ENCODE measurements at regions not wholly inside any gene's neighbourhood (a gene's known extent, or its start where the extent isn't known, plus 50 kb on each side); places are given as distances from the start of the nearest gene placed in this dataset.

GRCh38 chr14:51597261-51598001 is 54.3 kb upstream of the FRMD6 start:
- Histone ChIP-seq H3K9me3 (no peaks in the 10 kb centered on the region), H3K36me3 (replicated peaks in 1 of 2; ENCODE audit: control insufficient read depth in 1 of 2, insufficient read depth in 2 of 2, low read length in 1 of 2) (no peaks in the 10 kb centered on the region), H3K9me2 (no peaks in the 10 kb centered on the region), H3K79me2 (ENCODE audit: insufficient read depth) (no peaks in the 10 kb centered on the region; the same call in 1 of the 2 replicates), H3K4me2 (no peak overlapping the region; the same call in 1 of the 2 replicates), H2AFZ (ENCODE audit: low read depth) (peak overlapping the region; percentile 37; the same call in 1 of the 2 replicates), H4K20me1 (ENCODE audit: insufficient read depth) (no peaks in the 10 kb centered on the region), H3K27ac (ENCODE audit: low read depth in 2 of 2, low read length in 1 of 2) (peak overlapping the region; percentile 40 to 89), H3K4me1 (ENCODE audit: control insufficient read depth in 1 of 2, insufficient read depth in 2 of 2, low read depth in 1 of 2, low read length in 1 of 2) (peaks cover 2 to 54% of the 10 kb centered on the region in 2 experiments), H3K27me3 (ENCODE audit: insufficient read depth) (no peaks in the 10 kb centered on the region), H3K4me3 (ENCODE audit: low read depth in 2 of 2, low read length in 1 of 2) (no peak overlapping the region), H3F3A (replicated peaks; ENCODE audit: insufficient read depth) (peaks cover 51% of the 10 kb centered on the region), H3K9ac (peak overlapping the region; percentile 45; the same call in 1 of the 2 replicates)
- ChIA-PET CTCF (interaction anchor here (0.9 to 1.4 kb wide), 4 partner anchors 13 to 22 kb away, joined by 3 read pairs; no protein-coding TSS in a partner anchor), POLR2A (interaction anchor here (0.6 kb wide), 1 partner anchor 45 kb away, joined by 3 read pairs; no protein-coding TSS in a partner anchor)
- no peak for DNase-seq
- 59% methylated on average over 7 of the region's 7 CpGs for WGBS (ENCODE audit: low lambda C conversion rate)
- TF ChIP-seq FOSL2 (IDR thresholded peaks at IDR 0.05; ENCODE audit: borderline replicate concordance, low read depth): peak; percentile 70; the same call in 1 of the 2 replicates
- TF ChIP-seq PBX3 (IDR thresholded peaks at IDR 0.05): peak; percentile 60
- no peak for TF ChIP-seq TAF1 (IDR thresholded peaks at IDR 0.05; ENCODE audit: borderline replicate concordance, low read depth, low read length)
- peak; percentile 47 for TF ChIP-seq JUND (IDR thresholded peaks at IDR 0.05)
- TF ChIP-seq POLR2AphosphoS5 (IDR thresholded peaks at IDR 0.05; ENCODE audit: low read depth, low read length): peak; percentile 38; the same call in 1 of the 2 replicates
- TF ChIP-seq GATA2 (CRISPR knock-in tag; IDR thresholded peaks at IDR 0.05): no peak
- TF ChIP-seq FOXJ3 (CRISPR knock-in tag; IDR thresholded peaks at IDR 0.05): no peak
- no peak for TF ChIP-seq ELF1 (IDR thresholded peaks at IDR 0.05)
- no peak for TF ChIP-seq NRF1 (IDR thresholded peaks at IDR 0.05; ENCODE audit: low read depth, low read length)
- TF ChIP-seq NFIC (IDR thresholded peaks at IDR 0.05; ENCODE audit: borderline replicate concordance): no peak; the same call in 1 of the 2 replicates
- no peak for TF ChIP-seq SMC3 (IDR thresholded peaks at IDR 0.05; ENCODE audit: low read depth, low read length)
- no peak for TF ChIP-seq RXRA (IDR thresholded peaks at IDR 0.05; ENCODE audit: borderline replicate concordance, low read depth)
- no peak for TF ChIP-seq RAD21 (IDR thresholded peaks at IDR 0.05; ENCODE audit: low read length)
- TF ChIP-seq, protein P1, sequence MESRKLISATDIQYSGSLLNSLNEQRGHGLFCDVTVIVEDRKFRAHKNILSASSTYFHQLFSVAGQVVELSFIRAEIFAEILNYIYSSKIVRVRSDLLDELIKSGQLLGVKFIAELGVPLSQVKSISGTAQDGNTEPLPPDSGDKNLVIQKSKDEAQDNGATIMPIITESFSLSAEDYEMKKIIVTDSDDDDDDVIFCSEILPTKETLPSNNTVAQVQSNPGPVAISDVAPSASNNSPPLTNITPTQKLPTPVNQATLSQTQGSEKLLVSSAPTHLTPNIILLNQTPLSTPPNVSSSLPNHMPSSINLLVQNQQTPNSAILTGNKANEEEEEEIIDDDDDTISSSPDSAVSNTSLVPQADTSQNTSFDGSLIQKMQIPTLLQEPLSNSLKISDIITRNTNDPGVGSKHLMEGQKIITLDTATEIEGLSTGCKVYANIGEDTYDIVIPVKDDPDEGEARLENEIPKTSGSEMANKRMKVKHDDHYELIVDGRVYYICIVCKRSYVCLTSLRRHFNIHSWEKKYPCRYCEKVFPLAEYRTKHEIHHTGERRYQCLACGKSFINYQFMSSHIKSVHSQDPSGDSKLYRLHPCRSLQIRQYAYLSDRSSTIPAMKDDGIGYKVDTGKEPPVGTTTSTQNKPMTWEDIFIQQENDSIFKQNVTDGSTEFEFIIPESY (IDR thresholded peaks at IDR 0.05; ENCODE audit: borderline replicate concordance, low read depth): no peak
- TF ChIP-seq FOXM1 (IDR thresholded peaks at IDR 0.05; ENCODE audit: low read depth): 0 out of 2 replicates have a peak, but pooled peaks have one; percentile 34
- peak in 1 of 2 experiments; percentile 82; a peak in 1 of 4 replicates for TF ChIP-seq EP300 (IDR thresholded peaks at IDR 0.05; ENCODE audit: borderline replicate concordance in 1 of 2, low read depth in 1 of 2, low read length in 1 of 2)
- TF ChIP-seq RCOR1 (IDR thresholded peaks at IDR 0.05; ENCODE audit: low read length): no peak
- no peak for TF ChIP-seq MXI1 (IDR thresholded peaks at IDR 0.05; ENCODE audit: low read depth, low read length)
- no peak for TF ChIP-seq GABPA (IDR thresholded peaks at IDR 0.05; ENCODE audit: low read depth)
- TF ChIP-seq, protein P2, sequence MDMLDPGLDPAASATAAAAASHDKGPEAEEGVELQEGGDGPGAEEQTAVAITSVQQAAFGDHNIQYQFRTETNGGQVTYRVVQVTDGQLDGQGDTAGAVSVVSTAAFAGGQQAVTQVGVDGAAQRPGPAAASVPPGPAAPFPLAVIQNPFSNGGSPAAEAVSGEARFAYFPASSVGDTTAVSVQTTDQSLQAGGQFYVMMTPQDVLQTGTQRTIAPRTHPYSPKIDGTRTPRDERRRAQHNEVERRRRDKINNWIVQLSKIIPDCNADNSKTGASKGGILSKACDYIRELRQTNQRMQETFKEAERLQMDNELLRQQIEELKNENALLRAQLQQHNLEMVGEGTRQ (IDR thresholded peaks at IDR 0.05; ENCODE audit: borderline replicate concordance, low read depth, low read length): no peak
- TF ChIP-seq CTCF (IDR thresholded peaks at IDR 0.05): no peak
- peak; percentile 59; the same call in 1 of the 2 replicates for TF ChIP-seq TEAD4 (IDR thresholded peaks at IDR 0.05; ENCODE audit: borderline replicate concordance, insufficient read depth)
- TF ChIP-seq IRF3 (IDR thresholded peaks at IDR 0.05; ENCODE audit: low read depth, low read length): no peak
- peak; percentile 91 for TF ChIP-seq MEF2A (IDR thresholded peaks at IDR 0.05; ENCODE audit: borderline replicate concordance, low read depth)
- TF ChIP-seq RFX5 (IDR thresholded peaks at IDR 0.05; ENCODE audit: low read length): no peak
- peak; percentile 79 for TF ChIP-seq TCF12 (IDR thresholded peaks at IDR 0.05)
- TF ChIP-seq MAX (IDR thresholded peaks at IDR 0.05; ENCODE audit: low read depth): peak; percentile 40; the same call in 1 of the 2 replicates

Measured in SK-N-SH (cell line).